HL-60 (cell line): ENCODE measurements at regions not wholly inside any gene's neighbourhood (a gene's known extent, or its start where the extent isn't known, plus 50 kb on each side); places are given as distances from the start of the nearest gene placed in this dataset.

Source experiments
- CTCF ChIP-seq: IDR thresholded peaks from one replicate; pipeline ENCODE4 v1.5.1; 2011; ENCODE audit warnings: low read length, control low read depth, inconsistent platforms; ENCODE audit not compliant: insufficient read depth
- SPI1 ChIP-seq: IDR thresholded peaks from 2 replicates; pipeline ENCODE4 v1.6.1; 2012; ENCODE audit warnings: low read depth, mild to moderate bottlenecking, borderline replicate concordance

- TF ChIP-seq CTCF (no peak), SPI1 (no peak)
Measured at GRCh38 chr5:53430618-53431252, 49.7 kb upstream of the FST start.
